Lower lobe of right lung (tissue), 2 donors: ENCODE measurements at regions not wholly inside any gene's neighbourhood (a gene's known extent, or its start where the extent isn't known, plus 50 kb on each side); places are given as distances from the start of the nearest gene placed in this dataset.

Experiments used
- ATAC-seq, 2 donors: fragments of 200-7000 bp; cut with Tn5 transposase; one replicate each; pipeline ENCODE4 v1.9.1; 2020 to 2022; ENCODE audit warnings: mild to moderate bottlenecking in 2 of 2, moderate library complexity in 2 of 2
- DNase-seq: peaks from one replicate; pipeline ENCODE4 v3.0.0-alpha.2; 2020
- H3K27ac ChIP-seq: fragments of 200-600 bp; one replicate; pipeline ENCODE4 v1.8.0; 2022
- H3K27me3 ChIP-seq: fragments of 200-600 bp; one replicate; pipeline ENCODE4 v1.8.0; 2022; ENCODE audit warnings: low read depth
- H3K36me3 ChIP-seq: fragments of 200-600 bp; one replicate; pipeline ENCODE4 v1.8.0; 2022; ENCODE audit warnings: mild to moderate bottlenecking
- H3K4me1 ChIP-seq: fragments of 200-600 bp; one replicate; pipeline ENCODE4 v1.8.0; 2022
- H3K4me3 ChIP-seq: fragments of 200-600 bp; one replicate; pipeline ENCODE4 v1.8.0; 2022; ENCODE audit warnings: mild to moderate bottlenecking
- H3K9me3 ChIP-seq: fragments of 200-600 bp; one replicate; pipeline ENCODE4 v1.8.0; 2022
- CTCF ChIP-seq: fragments of 200-600 bp; IDR thresholded peaks from one replicate; pipeline ENCODE4 v1.8.0; 2022; ENCODE audit warnings: antibody characterized with exemption, mild to moderate bottlenecking
- intact Hi-C: fragments of 100-400 bp; cut with DNase I; formaldehyde crosslinking; loops from one replicate; pipeline ENCODE4 v1.11.0; 2022
- donor health status: DM: no; HTN: yes; CAD: no; lungs with severe emphysema.

GRCh38 chr13:53136554-53137215, 108.1 kb downstream of the OLFM4 start:
- intact Hi-C loops, result no loop called here
- no peak for DNase-seq
- no peaks in the 10 kb centered on the region for H3K4me1 ChIP-seq
- peaks cover 10% of the 10 kb centered on the region for H3K27me3 ChIP-seq
- TF ChIP-seq CTCF, result no peak
- no peaks in the 10 kb centered on the region for H3K9me3 ChIP-seq
- H3K27ac ChIP-seq, result no peak overlapping the region
- H3K36me3 ChIP-seq, result no peaks in the 10 kb centered on the region
- no peak for ATAC-seq
- H3K4me3 ChIP-seq, result no peak overlapping the region

DNA sequence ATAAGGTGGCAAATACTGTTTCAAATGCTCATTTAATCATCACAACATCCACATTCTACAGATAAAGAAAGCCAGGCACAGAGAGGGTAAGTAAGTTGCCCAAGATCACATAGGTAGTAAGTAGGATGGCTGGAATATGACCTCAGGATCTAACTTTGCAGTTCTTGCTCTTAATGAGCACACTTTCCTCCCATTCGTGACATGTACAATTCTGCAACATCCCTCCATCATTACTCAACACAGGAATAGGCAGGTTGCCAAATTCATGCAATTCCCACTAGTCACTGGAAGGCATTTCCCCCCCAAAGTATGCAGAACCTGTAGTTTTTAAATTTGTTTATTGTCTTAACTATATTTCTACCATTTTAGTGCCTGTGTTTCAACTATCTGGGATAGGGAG, 109.2 kb downstream of the OLFM4 start:
- DNase-seq (no peak), ATAC-seq (peak in 1 of 2 donors; percentile 43)

GRCh38 chr13:53138376-53139036, 109.9 kb downstream of the OLFM4 start:
- Histone ChIP-seq H3K4me1 (no peaks in the 10 kb centered on the region), H3K9me3 (no peaks in the 10 kb centered on the region), H3K27ac (peak overlapping the region; percentile 24), H3K4me3 (no peak overlapping the region), H3K36me3 (no peaks in the 10 kb centered on the region), H3K27me3 (peaks cover 8% of the 10 kb centered on the region)
- ATAC-seq (peak; percentile 35 to 57), DNase-seq (no peak)
- intact Hi-C loops, result no loop called here
- TF ChIP-seq CTCF, result no peak

More for the DNA sequence above, 109.2 kb downstream of the OLFM4 start:
- peak overlapping the region; percentile 24 for H3K27ac ChIP-seq
- peaks cover 8% of the 10 kb centered on the region for H3K27me3 ChIP-seq
- no peak for TF ChIP-seq CTCF
- no peaks in the 10 kb centered on the region for H3K4me1 ChIP-seq
- H3K9me3 ChIP-seq, result no peaks in the 10 kb centered on the region
- no peak overlapping the region for H3K4me3 ChIP-seq
- intact Hi-C loops, result no loop called here
- no peaks in the 10 kb centered on the region for H3K36me3 ChIP-seq

- Histone ChIP-seq H3K9me3 (no peaks in the 10 kb centered on the region), H3K27ac (no peak overlapping the region), H3K4me3 (no peak overlapping the region), H3K36me3 (no peaks in the 10 kb centered on the region), H3K4me1 (no peaks in the 10 kb centered on the region), H3K27me3 (peaks cover 8% of the 10 kb centered on the region)
- no peak for ATAC-seq
- no peak for DNase-seq
- TF ChIP-seq CTCF, result no peak
- intact Hi-C loops, result no loop called here
Observed at GRCh38 chr13:53141336-53141735, 112.7 kb downstream of the OLFM4 start.

DNA sequence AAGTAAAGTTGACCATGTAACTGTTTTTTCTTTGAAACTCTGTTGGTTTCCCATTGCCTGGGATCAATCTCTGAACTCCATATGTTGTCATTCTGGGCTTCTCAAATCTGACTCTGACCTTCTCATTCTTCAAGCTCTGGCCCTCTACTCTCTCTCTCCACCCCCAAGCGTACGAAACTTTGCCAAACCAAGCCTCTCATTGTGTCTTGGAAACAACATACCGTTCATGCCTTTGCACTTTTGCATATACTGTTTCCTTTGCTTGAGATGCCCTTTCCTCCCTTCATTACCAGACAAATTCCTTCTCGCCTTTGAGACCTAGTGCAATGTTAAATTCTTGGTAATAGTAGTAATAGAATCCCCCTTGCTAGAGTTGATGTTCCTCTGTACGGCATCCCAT, 113.7 kb downstream of the OLFM4 start:
- no peak overlapping the region for H3K27ac ChIP-seq
- H3K4me3 ChIP-seq, result no peak overlapping the region
- H3K9me3 ChIP-seq, result no peaks in the 10 kb centered on the region
- DNase-seq (no peak), ATAC-seq (no peak)
- no peaks in the 10 kb centered on the region for H3K36me3 ChIP-seq
- intact Hi-C loops, result no loop called here
- no peaks in the 10 kb centered on the region for H3K4me1 ChIP-seq
- TF ChIP-seq CTCF, result no peak
- peaks cover 4% of the 10 kb centered on the region for H3K27me3 ChIP-seq
